Gastrocnemius medialis (tissue), 4 donors: ENCODE measurements at regions not wholly inside any gene's neighbourhood (a gene's known extent, or its start where the extent isn't known, plus 50 kb on each side); places are given as distances from the start of the nearest gene placed in this dataset.

Source experiments
- CTCF ChIP-seq, 5 experiments: fragments of 450-650 bp in 3 of 5; fragments of 200-600 bp in 2 of 5; sonication (generic) in 2 of 5; IDR thresholded peaks in 4 of 5; conservative IDR thresholded peaks in 1 of 5; 1 replicate in 4 of 5; 2 replicates in 1 of 5; pipeline ENCODE4 v1.5.1; 2016 to 2019; ENCODE audit warnings: antibody characterized with exemption in 5 of 5, mild to moderate bottlenecking in 3 of 5, moderate library complexity in 3 of 5
- POLR2A ChIP-seq, 2 donors: fragments of 450-650 bp; IDR thresholded peaks; one replicate each; pipeline ENCODE4 v1.6.1; 2017; ENCODE audit warnings: antibody characterized with exemption in 2 of 2, mild to moderate bottlenecking in 2 of 2, moderate library complexity in 2 of 2

GRCh38 chr15:96132126-96132525 is 198.4 kb upstream of the NR2F2 start:
- TF ChIP-seq POLR2A (IDR thresholded peaks at IDR 0.05) (no peak), CTCF (IDR thresholded peaks at IDR 0.05 in 4 of 5, conservative IDR thresholded peaks at IDR 0.05 in 1 of 5) (no peak)
